ENCODE measurements at regions not wholly inside any gene's neighbourhood (a gene's known extent, or its start where the extent isn't known, plus 50 kb on each side); places are given as distances from the start of the nearest gene placed in this dataset.

DNA sequence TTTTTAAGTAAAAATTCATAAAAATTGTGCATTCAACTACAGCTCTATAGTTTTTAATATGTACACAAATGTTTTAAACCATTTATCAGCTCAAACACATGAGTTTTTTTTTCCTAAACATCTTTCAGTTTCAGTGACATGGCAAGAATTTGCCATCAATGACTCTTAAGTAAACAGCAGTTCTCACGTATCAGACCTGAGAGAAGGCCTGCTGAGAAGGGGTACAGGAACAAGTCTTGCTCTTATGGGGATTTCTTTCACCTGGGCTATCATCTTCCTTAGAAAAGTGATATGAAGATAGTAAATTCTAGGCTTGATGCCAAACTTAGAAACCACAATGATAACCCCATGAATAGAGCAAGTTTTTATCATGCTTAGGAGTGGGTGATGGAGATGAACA, 467.8 kb downstream of the ARL4A start:
- TF ChIP-seq, protein P1, sequence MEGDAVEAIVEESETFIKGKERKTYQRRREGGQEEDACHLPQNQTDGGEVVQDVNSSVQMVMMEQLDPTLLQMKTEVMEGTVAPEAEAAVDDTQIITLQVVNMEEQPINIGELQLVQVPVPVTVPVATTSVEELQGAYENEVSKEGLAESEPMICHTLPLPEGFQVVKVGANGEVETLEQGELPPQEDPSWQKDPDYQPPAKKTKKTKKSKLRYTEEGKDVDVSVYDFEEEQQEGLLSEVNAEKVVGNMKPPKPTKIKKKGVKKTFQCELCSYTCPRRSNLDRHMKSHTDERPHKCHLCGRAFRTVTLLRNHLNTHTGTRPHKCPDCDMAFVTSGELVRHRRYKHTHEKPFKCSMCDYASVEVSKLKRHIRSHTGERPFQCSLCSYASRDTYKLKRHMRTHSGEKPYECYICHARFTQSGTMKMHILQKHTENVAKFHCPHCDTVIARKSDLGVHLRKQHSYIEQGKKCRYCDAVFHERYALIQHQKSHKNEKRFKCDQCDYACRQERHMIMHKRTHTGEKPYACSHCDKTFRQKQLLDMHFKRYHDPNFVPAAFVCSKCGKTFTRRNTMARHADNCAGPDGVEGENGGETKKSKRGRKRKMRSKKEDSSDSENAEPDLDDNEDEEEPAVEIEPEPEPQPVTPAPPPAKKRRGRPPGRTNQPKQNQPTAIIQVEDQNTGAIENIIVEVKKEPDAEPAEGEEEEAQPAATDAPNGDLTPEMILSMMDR (IDR thresholded peaks at IDR 0.05), result no peak
- no peak for TF ChIP-seq ZFX (IDR thresholded peaks at IDR 0.05; ENCODE audit: borderline replicate concordance)

Measured in 22Rv1 (cell line).